OCI-LY3 (cell line): ENCODE measurements at regions not wholly inside any gene's neighbourhood (a gene's known extent, or its start where the extent isn't known, plus 50 kb on each side); places are given as distances from the start of the nearest gene placed in this dataset.

ENCODE experiments used
- H2AFZ ChIP-seq: fragments of 200-600, 300-600 bp; shearing (Covaris generic); 2 replicates; pipeline ENCODE4 v1.6.0; 2014; ENCODE audit warnings: antibody characterized with exemption, low read depth, low read length
- H3K27ac ChIP-seq: fragments of 200-600, 300-600 bp; sonication (generic); 2 replicates; pipeline ENCODE4 v1.5.1; 2014; ENCODE audit warnings: mild to moderate bottlenecking, low read length, moderate library complexity, mixed read lengths
- H3K27me3 ChIP-seq: fragments of 200-600, 300-600 bp; sonication (generic); 2 replicates; pipeline ENCODE4 v1.6.1; 2014; ENCODE audit warnings: low read depth, low read length, mixed read lengths
- H3K36me3 ChIP-seq: fragments of 200-600, 300-600 bp; sonication (generic); replicated peaks from 2 replicates; pipeline ENCODE3; 2014; ENCODE audit warnings: low read depth, low read length, mixed read lengths
- H3K4me1 ChIP-seq: fragments of 300-600, 200-600 bp; sonication (generic); 2 replicates; pipeline ENCODE4 v1.6.1; 2014; ENCODE audit warnings: low read length, mixed read lengths
- H3K4me2 ChIP-seq: fragments of 200-600, 300-600 bp; sonication (generic); 2 replicates; pipeline ENCODE4 v1.6.1; 2014; ENCODE audit warnings: low read length, mixed read lengths
- H3K4me3 ChIP-seq: fragments of 300-600, 200-600 bp; sonication (generic); 2 replicates; pipeline ENCODE4 v1.5.1; 2014; ENCODE audit warnings: antibody characterized with exemption, mild to moderate bottlenecking, low read length, moderate library complexity
- H3K79me2 ChIP-seq: fragments of 300-600, 200-600 bp; shearing (Covaris generic); 2 replicates; pipeline ENCODE4 v1.6.1; 2014; ENCODE audit warnings: mild to moderate bottlenecking, low read length, mixed read lengths
- H3K9ac ChIP-seq: fragments of 300-600, 200-600 bp; shearing (Covaris generic); 2 replicates; pipeline ENCODE4 v1.6.0; 2014; ENCODE audit warnings: mild to moderate bottlenecking, low read length, moderate library complexity
- H3K9me3 ChIP-seq: fragments of 200-600, 300-600 bp; shearing (Covaris generic); 2 replicates; pipeline ENCODE4 v1.6.1; 2014; ENCODE audit warnings: low read length, mixed read lengths; ENCODE audit not compliant: insufficient read depth
- H4K20me1 ChIP-seq: fragments of 200-600, 300-600 bp; sonication (generic); 2 replicates; pipeline ENCODE4 v1.6.1; 2016; ENCODE audit warnings: low read length, mixed read lengths; ENCODE audit not compliant: insufficient read depth
- EZH2phosphoT487 ChIP-seq: fragments of 200-600 bp; shearing (Covaris generic); IDR thresholded peaks from 2 replicates; pipeline ENCODE4 v1.6.1; 2018; ENCODE audit warnings: antibody characterized with exemption, mixed run types, low read depth
- TF ChIP-seq, protein P1 (sequence below): fragments of 200-600, 300-600 bp; sonication (generic); IDR thresholded peaks from 2 replicates; pipeline ENCODE4 v1.5.1; 2014; ENCODE audit warnings: antibody characterized with exemption, low read length, low read depth

- Histone ChIP-seq H3K27me3 (no peaks in the 10 kb centered on the region), H3K27ac (no peak overlapping the region), H3K4me1 (no peaks in the 10 kb centered on the region), H3K9me3 (no peaks in the 10 kb centered on the region), H3K36me3 (no peaks in the 10 kb centered on the region), H4K20me1 (no peaks in the 10 kb centered on the region), H3K79me2 (no peaks in the 10 kb centered on the region), H2AFZ (no peak overlapping the region), H3K4me3 (no peak overlapping the region), H3K4me2 (no peak overlapping the region), H3K9ac (no peak overlapping the region)
- TF ChIP-seq EZH2phosphoT487, result no peak
- TF ChIP-seq, protein P1, sequence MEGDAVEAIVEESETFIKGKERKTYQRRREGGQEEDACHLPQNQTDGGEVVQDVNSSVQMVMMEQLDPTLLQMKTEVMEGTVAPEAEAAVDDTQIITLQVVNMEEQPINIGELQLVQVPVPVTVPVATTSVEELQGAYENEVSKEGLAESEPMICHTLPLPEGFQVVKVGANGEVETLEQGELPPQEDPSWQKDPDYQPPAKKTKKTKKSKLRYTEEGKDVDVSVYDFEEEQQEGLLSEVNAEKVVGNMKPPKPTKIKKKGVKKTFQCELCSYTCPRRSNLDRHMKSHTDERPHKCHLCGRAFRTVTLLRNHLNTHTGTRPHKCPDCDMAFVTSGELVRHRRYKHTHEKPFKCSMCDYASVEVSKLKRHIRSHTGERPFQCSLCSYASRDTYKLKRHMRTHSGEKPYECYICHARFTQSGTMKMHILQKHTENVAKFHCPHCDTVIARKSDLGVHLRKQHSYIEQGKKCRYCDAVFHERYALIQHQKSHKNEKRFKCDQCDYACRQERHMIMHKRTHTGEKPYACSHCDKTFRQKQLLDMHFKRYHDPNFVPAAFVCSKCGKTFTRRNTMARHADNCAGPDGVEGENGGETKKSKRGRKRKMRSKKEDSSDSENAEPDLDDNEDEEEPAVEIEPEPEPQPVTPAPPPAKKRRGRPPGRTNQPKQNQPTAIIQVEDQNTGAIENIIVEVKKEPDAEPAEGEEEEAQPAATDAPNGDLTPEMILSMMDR, result no peak
Observed at GRCh38 chr10:52665821-52666220, 106.8 kb downstream of the MBL2 start.

DNA sequence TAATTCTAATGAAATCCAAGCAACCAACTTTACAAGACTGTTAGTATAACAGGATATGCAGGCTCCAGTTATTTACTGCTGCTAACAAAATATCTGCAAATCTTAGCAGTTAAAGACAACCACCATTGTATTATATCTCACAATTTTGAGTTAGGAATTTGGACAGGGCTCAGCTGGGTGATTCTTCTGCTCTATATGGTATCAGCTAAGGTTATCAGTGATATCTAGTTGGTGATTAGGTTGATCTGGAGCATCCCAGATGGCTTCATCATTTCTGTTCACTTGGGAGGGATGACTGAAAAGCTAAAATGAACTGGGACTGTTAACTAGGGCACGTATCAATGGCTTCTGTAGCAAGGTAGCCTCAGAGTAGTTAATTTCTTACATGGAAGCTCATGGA is 105.7 kb downstream of the MBL2 start:
- Histone ChIP-seq H3K4me3 (no peak overlapping the region), H3K4me2 (no peak overlapping the region), H3K4me1 (no peaks in the 10 kb centered on the region), H4K20me1 (no peaks in the 10 kb centered on the region), H3K79me2 (no peaks in the 10 kb centered on the region), H3K36me3 (no peaks in the 10 kb centered on the region), H3K27me3 (no peaks in the 10 kb centered on the region), H3K9me3 (no peaks in the 10 kb centered on the region), H3K9ac (no peak overlapping the region), H2AFZ (no peak overlapping the region), H3K27ac (no peak overlapping the region)
- TF ChIP-seq, protein P1, result no peak
- TF ChIP-seq EZH2phosphoT487, result no peak

DNA sequence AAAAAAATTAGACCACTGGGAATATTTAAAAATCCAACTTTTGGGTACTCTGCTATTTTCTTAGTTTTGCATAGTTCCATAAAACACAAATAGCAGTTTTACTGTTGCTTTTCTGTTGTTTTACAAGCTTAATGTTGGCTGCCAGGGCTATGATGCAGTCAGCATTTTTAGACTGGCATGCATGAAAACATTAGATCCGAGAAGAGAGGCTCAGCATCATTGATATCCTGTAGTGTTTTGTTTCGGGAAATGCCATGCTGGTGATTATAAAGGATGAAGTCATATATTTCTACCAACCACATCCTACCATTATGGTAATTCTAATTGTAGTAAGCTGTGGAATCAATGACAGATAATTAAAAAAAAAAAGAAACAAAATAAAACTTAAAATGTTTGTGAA is 104.6 kb downstream of the MBL2 start:
- H3K27ac ChIP-seq, result no peak overlapping the region
- H2AFZ ChIP-seq, result no peak overlapping the region
- no peaks in the 10 kb centered on the region for H3K27me3 ChIP-seq
- no peak overlapping the region for H3K4me3 ChIP-seq
- TF ChIP-seq EZH2phosphoT487, result no peak
- TF ChIP-seq, protein P1, result no peak
- H3K36me3 ChIP-seq, result no peaks in the 10 kb centered on the region
- no peaks in the 10 kb centered on the region for H4K20me1 ChIP-seq
- H3K4me2 ChIP-seq, result no peak overlapping the region
- no peaks in the 10 kb centered on the region for H3K79me2 ChIP-seq
- no peaks in the 10 kb centered on the region for H3K4me1 ChIP-seq
- H3K9me3 ChIP-seq, result no peaks in the 10 kb centered on the region
- H3K9ac ChIP-seq, result no peak overlapping the region

DNA sequence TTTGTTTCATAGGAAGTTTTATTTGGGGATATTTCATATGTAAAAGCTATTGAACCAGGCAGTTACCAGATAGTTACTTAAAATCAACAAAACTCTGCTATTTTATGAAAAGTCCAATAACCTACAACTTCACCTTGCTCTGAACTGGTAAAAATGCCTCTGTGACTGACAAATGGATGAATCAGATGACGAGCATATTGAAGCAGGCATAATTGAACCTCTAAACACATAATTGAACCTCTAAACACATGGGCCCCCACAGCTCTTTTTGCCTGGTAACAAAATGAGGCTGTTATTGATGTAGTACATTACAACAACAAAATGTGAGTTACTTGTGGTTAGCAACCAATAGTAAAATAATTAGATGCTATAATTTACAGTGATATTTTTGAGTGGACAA is 99.7 kb downstream of the MBL2 start:
- Histone ChIP-seq H3K9me3 (no peaks in the 10 kb centered on the region), H3K27me3 (no peaks in the 10 kb centered on the region), H2AFZ (no peak overlapping the region), H3K9ac (no peak overlapping the region), H4K20me1 (no peaks in the 10 kb centered on the region), H3K79me2 (no peaks in the 10 kb centered on the region), H3K4me3 (no peak overlapping the region), H3K4me2 (no peak overlapping the region), H3K36me3 (no peaks in the 10 kb centered on the region), H3K4me1 (no peaks in the 10 kb centered on the region), H3K27ac (no peak overlapping the region)
- TF ChIP-seq EZH2phosphoT487, result no peak
- TF ChIP-seq, protein P1, result no peak
